CD4-positive, alpha-beta T cell treated with Interleukin-10 for 1 hour (primary cell): ENCODE measurements at regions not wholly inside any gene's neighbourhood (a gene's known extent, or its start where the extent isn't known, plus 50 kb on each side); places are given as distances from the start of the nearest gene placed in this dataset.

Experiments used
- DNase-seq: peaks from one replicate; pipeline ENCODE4 v3.0.0-alpha.2; 2020

- DNase-seq: no peak
These were observed 195.0 kb downstream of the ZIC1 start for GRCh38 chr3:147604136-147604535.

- DNase-seq: no peak
These were observed 204.6 kb downstream of the ZIC1 start for GRCh38 chr3:147613725-147614124.

DNA sequence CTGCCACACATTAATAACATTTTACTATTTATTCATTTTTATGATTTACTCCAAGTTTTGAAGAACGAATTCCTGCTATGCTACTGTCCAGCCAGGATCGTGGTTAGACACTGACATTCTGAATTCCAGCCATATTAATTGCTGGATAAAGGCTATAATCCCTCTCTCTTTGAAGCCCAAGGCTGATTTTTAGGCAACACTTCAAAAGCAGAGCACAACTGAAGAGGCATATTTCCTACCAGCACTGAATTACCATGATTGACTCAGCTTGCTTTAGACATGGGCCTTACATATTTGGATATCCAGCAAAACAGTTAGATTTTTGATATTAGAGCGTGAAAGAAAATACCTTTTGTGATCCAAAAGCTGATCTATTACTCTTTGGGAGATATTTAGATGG lies 205.0 kb downstream of the ZIC1 start:
- no peak for DNase-seq

DNA sequence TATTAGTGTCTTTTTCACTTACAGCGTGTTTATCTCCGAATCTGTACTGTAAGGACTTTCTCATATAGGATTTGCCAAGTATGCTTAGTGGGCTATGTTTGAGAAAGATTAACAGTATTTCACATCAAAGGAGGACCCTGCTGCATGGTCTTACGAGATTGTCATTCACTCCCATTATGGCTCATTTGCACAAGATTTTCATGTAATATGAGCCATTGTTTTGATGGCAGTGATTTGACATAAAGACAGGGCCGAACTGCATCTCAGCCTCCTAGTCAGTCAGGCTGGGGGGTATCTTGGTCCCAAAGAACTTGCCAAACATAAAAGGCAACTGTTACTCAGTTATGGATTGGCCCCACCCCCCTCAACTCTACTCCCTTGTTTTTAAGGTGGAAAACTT lies 205.9 kb downstream of the ZIC1 start:
- DNase-seq: no peak

- DNase-seq: no peak
These were observed 207.9 kb downstream of the ZIC1 start for GRCh38 chr3:147616998-147617619.

- no peak for DNase-seq
These were observed 209.5 kb downstream of the ZIC1 start for GRCh38 chr3:147618691-147619090.

GRCh38 chr3:147619921-147620560 lies 210.9 kb downstream of the ZIC1 start:
- no peak for DNase-seq

- DNase-seq: no peak
These were observed 211.7 kb downstream of the ZIC1 start for GRCh38 chr3:147620906-147621305.

- DNase-seq: no peak
These were observed 221.8 kb downstream of the ZIC1 start for GRCh38 chr3:147630921-147631415.

DNA sequence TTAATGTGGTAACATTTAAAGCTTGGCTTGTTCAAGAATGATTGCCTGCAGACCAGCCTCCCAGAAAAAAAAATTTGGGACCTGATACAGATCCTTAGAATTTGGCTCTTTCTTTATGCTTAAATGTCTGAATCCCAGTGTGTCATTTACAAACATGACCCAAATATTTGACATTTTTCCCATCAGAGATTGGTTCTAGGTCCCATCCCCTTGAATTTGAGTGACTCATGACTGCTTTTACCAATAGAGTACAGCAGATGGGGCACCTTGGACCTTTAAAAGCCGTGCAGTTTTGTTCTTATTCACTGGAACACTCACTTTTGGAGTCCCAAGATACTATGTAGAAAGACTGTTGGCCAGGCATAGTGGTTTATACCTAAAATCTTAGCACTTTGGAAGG lies 231.6 kb downstream of the ZIC1 start:
- DNase-seq: no peak

DNA sequence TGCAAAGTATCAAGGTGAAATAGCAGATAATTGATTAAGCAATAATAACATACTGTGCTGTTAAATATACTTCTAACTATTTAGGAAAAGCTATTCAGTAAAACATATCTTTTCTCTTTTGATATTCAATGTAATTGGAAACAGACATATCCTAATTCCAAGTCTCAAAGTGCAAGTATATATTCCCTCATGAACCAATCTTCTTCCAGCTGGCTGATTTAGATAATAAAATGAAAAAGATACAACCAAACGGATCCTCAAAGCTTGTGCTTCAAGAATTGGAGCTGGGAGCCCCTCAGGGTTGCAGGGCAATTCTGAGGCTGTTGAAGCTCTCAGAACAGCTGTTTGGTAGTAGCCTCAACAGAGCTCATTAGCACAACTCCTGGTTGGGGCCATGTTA lies 236.6 kb downstream of the ZIC1 start:
- no peak for DNase-seq

- DNase-seq: no peak
These were observed 240.3 kb downstream of the ZIC1 start for GRCh38 chr3:147649475-147649874.

- DNase-seq: no peak
These were observed 242.1 kb downstream of the ZIC1 start for GRCh38 chr3:147651107-147651778.

- no peak for DNase-seq
These were observed 243.6 kb downstream of the ZIC1 start for GRCh38 chr3:147652651-147653366.

DNA sequence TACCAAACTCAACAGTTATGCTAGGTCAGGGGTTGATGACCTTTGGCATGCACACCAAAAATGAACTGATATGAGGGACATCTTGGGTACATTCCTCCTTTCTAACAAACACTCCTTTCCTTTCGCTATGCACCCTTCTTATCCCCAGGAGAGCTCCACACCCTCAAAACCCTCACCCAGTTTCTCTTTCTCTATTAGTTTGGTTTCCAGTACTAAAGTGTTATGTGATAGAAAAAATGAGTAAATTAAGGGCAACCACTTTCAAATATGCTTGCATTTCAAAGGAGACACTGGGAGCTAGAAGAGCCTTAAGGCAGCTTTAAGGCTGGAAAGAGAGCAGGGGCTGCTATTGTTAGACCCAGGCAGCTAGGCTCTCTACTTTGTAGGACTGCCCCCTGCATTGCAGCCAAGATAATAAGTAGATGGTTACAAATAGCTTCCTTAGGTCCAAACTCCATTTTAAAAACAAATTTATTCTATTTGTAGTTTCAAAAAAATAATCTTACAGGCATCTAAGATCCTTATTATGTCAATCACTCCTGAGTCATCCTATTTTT lies 244.3 kb downstream of the ZIC1 start:
- no peak for DNase-seq

DNA sequence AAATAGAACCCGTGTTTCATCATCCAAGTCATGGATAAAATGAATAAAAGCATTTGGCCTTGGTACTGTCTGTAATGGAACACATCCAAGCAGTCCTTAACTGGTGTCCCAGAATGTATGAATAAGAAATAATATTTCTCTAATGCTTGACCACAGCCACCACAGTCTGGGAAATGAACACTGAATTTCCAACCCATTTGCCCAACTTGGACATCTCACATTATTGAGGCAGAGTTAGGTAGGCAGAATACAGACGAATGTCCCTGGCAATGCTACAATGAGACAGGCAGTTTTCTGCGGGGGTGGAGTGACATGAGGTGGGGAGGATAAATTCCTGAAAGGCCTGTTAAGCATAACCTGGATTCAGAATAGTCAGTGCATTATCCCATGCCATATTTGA lies 245.7 kb downstream of the ZIC1 start:
- DNase-seq: no peak

DNA sequence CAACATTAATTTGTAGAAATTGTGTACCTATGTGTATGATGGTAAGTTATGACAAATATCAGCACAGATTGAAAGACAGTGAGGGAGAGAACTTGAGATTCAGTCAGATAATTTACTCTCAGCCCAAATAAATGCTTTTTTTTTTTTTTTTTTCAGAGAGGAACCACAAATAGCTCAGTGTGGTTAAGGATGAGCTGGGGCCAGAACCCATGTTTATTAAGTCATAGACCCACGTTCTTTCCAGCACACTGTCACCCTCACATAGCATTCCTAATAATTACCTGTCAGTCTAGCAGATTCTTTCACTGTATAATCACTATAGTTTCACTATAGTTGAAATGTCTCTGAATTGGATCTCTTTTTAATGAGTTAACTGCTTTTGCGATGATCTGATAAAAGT lies 246.1 kb downstream of the ZIC1 start:
- no peak for DNase-seq

- DNase-seq: no peak
These were observed 246.9 kb downstream of the ZIC1 start for GRCh38 chr3:147656023-147656422.

DNA sequence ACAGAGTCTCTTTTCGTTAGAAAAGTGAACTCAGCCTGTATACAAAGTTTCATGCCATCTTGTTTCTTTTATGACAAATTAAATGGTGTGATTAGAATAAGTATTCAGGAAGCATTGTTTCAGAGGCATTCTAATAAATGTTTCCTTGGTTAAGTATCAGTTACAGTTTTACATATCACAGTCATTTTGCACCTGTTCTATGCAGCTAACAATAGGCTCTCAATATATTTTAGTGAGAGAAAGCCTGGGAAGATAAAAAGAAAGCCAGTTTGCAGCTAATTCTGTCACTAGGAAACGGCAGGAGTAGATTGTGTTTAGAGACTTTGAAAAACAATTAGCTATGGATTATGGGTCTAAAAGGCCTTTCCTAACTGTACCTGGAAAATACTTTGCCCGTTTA lies 252.8 kb downstream of the ZIC1 start:
- DNase-seq: no peak

DNA sequence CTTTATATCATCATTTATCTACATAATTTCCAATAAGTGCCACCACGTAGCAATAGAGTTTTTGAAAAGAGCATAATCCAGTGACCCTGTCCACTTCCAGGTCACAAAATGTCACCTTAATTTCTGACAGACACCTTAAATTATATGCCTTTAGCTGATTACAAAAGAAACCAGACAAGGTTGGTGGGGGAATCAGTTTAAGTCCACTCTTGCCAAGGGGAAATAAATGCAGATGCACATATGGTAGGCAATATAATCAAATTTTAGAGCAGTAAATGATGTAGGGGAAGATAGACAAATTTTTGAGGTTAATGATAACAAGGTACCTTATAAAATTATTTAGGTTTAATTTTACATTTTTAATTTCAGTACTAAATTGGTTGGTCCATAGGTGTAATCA lies 253.5 kb downstream of the ZIC1 start:
- no peak for DNase-seq

GRCh38 chr3:147669077-147669476 lies 259.9 kb downstream of the ZIC1 start:
- DNase-seq: no peak

- no peak for DNase-seq
These were observed 262.9 kb downstream of the ZIC1 start for GRCh38 chr3:147672035-147672434.

DNA sequence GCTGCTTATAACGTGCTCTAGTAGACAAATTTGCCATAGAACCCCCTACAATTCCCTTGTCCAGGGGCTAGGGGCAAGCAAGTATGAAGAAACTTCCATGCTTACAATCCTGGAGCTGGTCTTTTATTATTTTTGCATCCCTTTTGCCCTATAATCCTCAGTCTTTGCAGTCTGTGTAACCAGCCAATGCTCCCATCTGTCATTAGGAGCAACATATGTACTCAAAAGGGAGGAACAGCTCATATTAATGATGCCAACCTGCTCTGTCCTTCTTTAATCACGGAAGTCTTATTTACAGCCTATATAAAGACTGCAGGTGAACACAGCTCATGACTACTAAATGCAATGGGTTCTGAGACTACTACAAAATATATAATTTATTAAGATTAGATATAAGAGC lies 263.3 kb downstream of the ZIC1 start:
- no peak for DNase-seq
